Coronary artery (tissue), 2 donors: ENCODE measurements at regions not wholly inside any gene's neighbourhood (a gene's known extent, or its start where the extent isn't known, plus 50 kb on each side); places are given as distances from the start of the nearest gene placed in this dataset.

Experiments used
- DNase-seq: peaks from one replicate; pipeline ENCODE4 v3.0.0-alpha.2; 2017; ENCODE audit warnings: low spot score
- H3K27ac ChIP-seq, 2 donors: fragments of 200-600 bp; sonication (generic); one replicate each; pipeline ENCODE4 v1.5.1; 2016 to 2019
- H3K4me3 ChIP-seq: fragments of 200-600 bp; sonication (generic); 2 replicates; pipeline ENCODE4 v1.5.1; 2016; ENCODE audit warnings: mild to moderate bottlenecking, moderate library complexity
- TF ChIP-seq, protein P1 (sequence below): fragments of 200-600 bp; sonication (generic); IDR thresholded peaks from one replicate; pipeline ENCODE4 v1.5.1; 2019; ENCODE audit warnings: antibody characterized with exemption

DNA sequence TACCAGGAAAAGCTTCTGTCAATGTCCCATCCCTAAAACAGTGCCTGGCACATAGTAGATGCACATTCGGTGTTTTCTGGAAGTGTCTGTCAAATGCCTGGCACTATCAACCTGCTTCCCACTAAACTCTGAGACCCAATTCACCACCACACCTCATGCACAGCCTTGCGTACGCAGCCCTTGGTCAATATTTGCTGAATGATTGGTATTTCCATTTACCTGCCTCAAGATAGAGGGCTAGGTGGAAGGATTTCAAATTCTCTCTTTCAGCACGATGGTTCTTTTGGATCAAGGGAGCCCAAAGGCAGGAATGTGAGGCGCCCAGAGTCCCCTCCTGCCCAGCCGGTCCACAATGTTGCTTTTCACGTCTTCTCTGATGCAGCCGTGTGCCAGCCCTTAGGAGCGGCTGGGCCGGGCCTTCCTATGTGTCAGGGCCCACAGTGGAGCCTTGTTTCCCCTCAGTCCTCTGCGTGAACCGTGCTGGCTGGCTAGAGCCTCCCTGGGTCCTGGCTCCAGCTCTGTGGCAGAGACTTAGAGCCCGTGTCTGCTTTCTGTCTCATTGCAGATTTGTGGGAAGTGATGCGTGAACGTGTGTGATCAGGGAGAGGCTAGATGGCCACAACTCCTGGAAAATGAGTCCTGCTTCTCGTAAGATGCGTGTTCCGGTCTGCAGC is 99.9 kb upstream of the RFLNA start:
- TF ChIP-seq, protein P1, sequence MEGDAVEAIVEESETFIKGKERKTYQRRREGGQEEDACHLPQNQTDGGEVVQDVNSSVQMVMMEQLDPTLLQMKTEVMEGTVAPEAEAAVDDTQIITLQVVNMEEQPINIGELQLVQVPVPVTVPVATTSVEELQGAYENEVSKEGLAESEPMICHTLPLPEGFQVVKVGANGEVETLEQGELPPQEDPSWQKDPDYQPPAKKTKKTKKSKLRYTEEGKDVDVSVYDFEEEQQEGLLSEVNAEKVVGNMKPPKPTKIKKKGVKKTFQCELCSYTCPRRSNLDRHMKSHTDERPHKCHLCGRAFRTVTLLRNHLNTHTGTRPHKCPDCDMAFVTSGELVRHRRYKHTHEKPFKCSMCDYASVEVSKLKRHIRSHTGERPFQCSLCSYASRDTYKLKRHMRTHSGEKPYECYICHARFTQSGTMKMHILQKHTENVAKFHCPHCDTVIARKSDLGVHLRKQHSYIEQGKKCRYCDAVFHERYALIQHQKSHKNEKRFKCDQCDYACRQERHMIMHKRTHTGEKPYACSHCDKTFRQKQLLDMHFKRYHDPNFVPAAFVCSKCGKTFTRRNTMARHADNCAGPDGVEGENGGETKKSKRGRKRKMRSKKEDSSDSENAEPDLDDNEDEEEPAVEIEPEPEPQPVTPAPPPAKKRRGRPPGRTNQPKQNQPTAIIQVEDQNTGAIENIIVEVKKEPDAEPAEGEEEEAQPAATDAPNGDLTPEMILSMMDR = no peak
- DNase-seq = no peak
- H3K27ac ChIP-seq = no peak overlapping the region

DNA sequence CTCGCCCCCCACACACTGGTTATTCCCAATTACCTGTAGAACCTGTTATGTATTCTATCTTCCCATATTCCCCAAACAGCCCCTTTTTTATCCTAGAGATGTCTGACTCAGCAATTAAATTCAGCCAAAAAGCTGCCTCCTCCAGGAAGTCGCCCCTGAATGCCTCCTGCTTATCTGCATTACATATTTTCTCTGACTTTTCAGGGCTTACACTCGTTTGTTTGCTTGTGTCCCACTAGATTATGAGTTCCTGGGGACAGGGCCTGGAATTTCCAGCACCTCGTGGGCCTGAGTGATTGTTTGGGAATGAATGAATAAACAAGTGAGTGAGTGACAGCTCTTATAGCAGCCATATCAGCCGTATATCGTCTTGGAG is 99.3 kb upstream of the RFLNA start:
- Histone ChIP-seq H3K4me3 (no peak overlapping the region), H3K27ac (no peak overlapping the region)
- TF ChIP-seq, protein P1 = no peak
- DNase-seq = no peak

More for the DNA sequence above, 99.9 kb upstream of the RFLNA start:
- H3K4me3 ChIP-seq = no peak overlapping the region

DNA sequence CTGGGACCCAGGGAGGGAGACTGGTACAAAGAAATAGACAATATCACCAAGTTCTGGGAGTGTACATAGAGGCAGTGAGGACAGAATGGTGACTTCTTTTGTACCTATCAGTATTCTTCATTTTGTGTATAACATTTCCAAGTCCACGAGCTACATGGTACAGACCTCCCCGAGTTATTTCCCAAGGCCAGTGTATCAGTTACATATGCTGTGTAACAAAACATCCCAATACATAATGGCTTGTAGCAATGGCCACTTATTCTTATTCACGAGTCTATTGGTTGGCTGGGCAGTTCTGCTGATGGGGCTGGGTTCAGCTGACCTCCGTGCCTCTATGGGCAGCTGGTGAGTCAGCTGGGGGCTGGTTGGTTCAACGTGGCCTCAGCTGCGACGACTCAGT is 98.7 kb upstream of the RFLNA start:
- DNase-seq = no peak
- TF ChIP-seq, protein P1 = no peak
- Histone ChIP-seq H3K27ac (no peak overlapping the region), H3K4me3 (no peak overlapping the region)

DNA sequence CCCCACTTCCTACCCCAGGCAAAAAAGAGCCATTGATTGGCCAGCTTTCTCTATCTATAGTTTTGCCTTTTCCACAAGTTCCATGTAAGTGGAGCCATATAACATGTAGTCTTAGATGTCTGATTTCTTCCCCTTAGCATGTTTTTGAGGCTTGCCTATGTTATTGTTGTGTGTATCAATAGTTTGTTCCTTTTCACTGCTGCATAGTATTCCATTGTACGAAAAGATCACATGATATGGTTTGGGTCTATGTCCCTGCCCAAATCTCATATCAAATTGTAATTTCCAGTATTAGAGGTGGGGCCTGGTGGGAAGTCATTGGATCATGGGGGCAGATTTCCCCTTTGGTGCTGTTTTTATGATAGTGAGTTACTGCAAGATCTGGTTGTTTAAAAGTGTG is 93.6 kb upstream of the RFLNA start:
- Histone ChIP-seq H3K27ac (no peak overlapping the region), H3K4me3 (no peak overlapping the region)
- TF ChIP-seq, protein P1 = no peak
- DNase-seq = no peak

DNA sequence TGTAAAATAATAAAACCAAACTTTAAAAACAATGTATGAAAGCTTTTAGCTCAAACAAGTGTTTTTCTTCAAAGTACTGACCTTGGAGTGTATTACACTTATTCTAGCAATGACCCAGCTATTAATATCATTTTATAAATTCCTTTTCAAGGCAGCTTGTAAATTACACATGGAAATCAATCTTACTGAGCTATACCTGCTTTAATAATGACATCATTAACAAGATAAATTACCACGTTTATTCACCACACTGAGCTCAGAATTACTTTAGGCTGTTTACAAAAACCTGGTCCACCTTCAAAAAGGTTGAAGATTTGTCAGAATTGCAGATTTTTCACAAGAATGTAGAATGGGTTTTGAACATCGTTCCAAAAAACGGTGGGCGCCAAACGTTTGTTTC is 91.7 kb upstream of the RFLNA start:
- no peak for DNase-seq

DNA sequence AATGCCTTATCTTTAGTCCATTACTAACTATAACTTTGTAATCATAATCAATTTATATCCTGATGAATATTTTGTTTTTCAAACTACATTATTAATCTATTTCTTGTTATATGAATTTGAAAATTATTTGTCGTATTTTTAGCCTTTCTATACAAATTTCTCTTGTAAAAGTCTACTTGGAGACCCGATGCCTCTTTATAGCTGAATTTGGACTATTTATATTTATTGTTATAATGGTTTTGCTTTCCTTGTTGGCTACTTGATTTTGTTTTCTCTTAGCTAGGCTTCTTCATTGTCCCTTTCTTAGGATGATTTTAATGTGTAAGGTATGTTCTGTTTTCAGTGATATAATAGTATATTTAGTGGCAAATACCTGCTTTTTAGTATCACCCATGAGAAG is 89.5 kb upstream of the RFLNA start:
- DNase-seq = no peak
- Histone ChIP-seq H3K4me3 (no peak overlapping the region), H3K27ac (no peak overlapping the region)
- TF ChIP-seq, protein P1 = no peak

More for the DNA sequence above, 91.7 kb upstream of the RFLNA start:
- no peak overlapping the region for H3K27ac ChIP-seq
- H3K4me3 ChIP-seq = no peak overlapping the region
- TF ChIP-seq, protein P1 = no peak

DNA sequence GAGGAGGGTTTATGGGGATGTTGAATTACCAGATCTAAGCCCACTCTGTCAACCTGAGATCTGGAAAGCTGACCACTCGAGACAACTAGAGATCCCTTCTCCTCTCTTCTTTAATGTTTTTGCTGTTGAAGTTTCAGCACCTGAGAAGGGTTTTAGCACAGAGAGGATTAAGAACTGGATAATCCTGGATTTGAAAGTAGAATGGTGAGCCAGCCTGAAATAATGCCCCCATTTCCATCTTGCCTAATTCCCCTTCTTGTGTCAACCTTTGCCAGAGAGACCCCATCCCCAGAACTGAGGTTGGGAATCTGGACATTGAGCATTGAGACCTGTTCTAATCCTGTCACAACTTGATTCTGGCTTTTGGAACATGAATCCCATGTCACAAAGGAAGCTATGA is 87.8 kb upstream of the RFLNA start:
- DNase-seq = no peak
- no peak overlapping the region for H3K27ac ChIP-seq
- H3K4me3 ChIP-seq = no peak overlapping the region
- TF ChIP-seq, protein P1 = no peak
